ENCODE measurements at regions not wholly inside any gene's neighbourhood (a gene's known extent, or its start where the extent isn't known, plus 50 kb on each side); places are given as distances from the start of the nearest gene placed in this dataset.

GRCh38 chr12:114794049-114794558 lies 110.1 kb upstream of the TBX3 start:
- no peaks in the 10 kb centered on the region for H3K79me2 ChIP-seq (ENCODE audit: control insufficient read depth, insufficient read depth, low read length)
- H3K27ac ChIP-seq (ENCODE audit: insufficient read depth, low read depth, low read length), result no peak overlapping the region
- H3K9me3 ChIP-seq (replicated peaks; ENCODE audit: control insufficient read depth, insufficient read depth, low read length), result no peaks in the 10 kb centered on the region
- no peak overlapping the region for H3K9ac ChIP-seq (replicated peaks; ENCODE audit: extremely low read depth, insufficient read depth, low read length)
- no peak overlapping the region for H3K4me3 ChIP-seq (replicated peaks in 1 of 3; ENCODE audit: insufficient read depth in 1 of 3, low read depth in 1 of 3, low read length in 3 of 3)
- H4K20me1 ChIP-seq (replicated peaks; ENCODE audit: control insufficient read depth, extremely low read depth, insufficient read depth, low read length), result no peaks in the 10 kb centered on the region
- ChIA-PET CTCF (no interaction called here), POLR2A (no interaction called here)
- DNase-seq (ENCODE audit: low read depth, low spot score) (no peak), FAIRE-seq (no peak)
- intact Hi-C loops (cut with micrococcal nuclease) (no loop called here), dilution Hi-C loops (cut with MboI; ENCODE audit: extremely low pct_ligation_motif_present, low sequenced_read_pairs) (no loop called here)
- H3K36me3 ChIP-seq (ENCODE audit: control insufficient read depth in 2 of 2, extremely low read depth in 1 of 2, insufficient read depth in 2 of 2, low read length in 2 of 2), result no peaks in the 10 kb centered on the region
- H3K4me2 ChIP-seq (ENCODE audit: insufficient read depth, low read length), result no peak overlapping the region
- no peak for TF ChIP-seq GATA2 (IDR thresholded peaks at IDR 0.05; ENCODE audit: insufficient read depth, insufficient read length, low read depth, low read length)
- no peaks in the 10 kb centered on the region for H3K9me1 ChIP-seq (replicated peaks; ENCODE audit: control insufficient read depth, extremely low read depth, insufficient read depth, low read length)
- H2AFZ ChIP-seq (ENCODE audit: low read depth, low read length), result no peak overlapping the region
- H3K27me3 ChIP-seq (ENCODE audit: control insufficient read depth in 2 of 2, insufficient read depth in 2 of 2, low read length in 2 of 2), result no peaks in the 10 kb centered on the region
- no TSS peak for BruUV-seq (replicated peaks)
- H3K4me1 ChIP-seq (ENCODE audit: control insufficient read depth, extremely low read depth, insufficient read depth, low read length), result no peaks in the 10 kb centered on the region

GRCh38 chr12:114790276-114790675 lies 106.3 kb upstream of the TBX3 start:
- POLR2A ChIA-PET, result no interaction called here
- no peaks in the 10 kb centered on the region for H3K9me3 ChIP-seq (replicated peaks; ENCODE audit: control insufficient read depth, insufficient read depth, low read length)
- no peak for FAIRE-seq
- dilution Hi-C loops (cut with MboI; ENCODE audit: extremely low pct_ligation_motif_present, low sequenced_read_pairs), result no loop called here
- H2AFZ ChIP-seq (ENCODE audit: low read depth, low read length), result no peak overlapping the region
- H3K79me2 ChIP-seq (ENCODE audit: control insufficient read depth, insufficient read depth, low read length), result no peaks in the 10 kb centered on the region
- H3K4me2 ChIP-seq (ENCODE audit: insufficient read depth, low read length), result no peak overlapping the region
- H3K27ac ChIP-seq (ENCODE audit: insufficient read depth, low read depth, low read length), result no peak overlapping the region
- no peaks in the 10 kb centered on the region for H3K36me3 ChIP-seq (ENCODE audit: control insufficient read depth in 2 of 2, extremely low read depth in 1 of 2, insufficient read depth in 2 of 2, low read length in 2 of 2)
- no peaks in the 10 kb centered on the region for H4K20me1 ChIP-seq (replicated peaks; ENCODE audit: control insufficient read depth, extremely low read depth, insufficient read depth, low read length)
- no peak for TF ChIP-seq EZH2 (IDR thresholded peaks at IDR 0.05; ENCODE audit: borderline replicate concordance, low read depth, low read length, severe bottlenecking)
- no peak for TF ChIP-seq MYC (IDR thresholded peaks at IDR 0.05; ENCODE audit: low read depth, low read length)
- TF ChIP-seq JUN (IDR thresholded peaks at IDR 0.05; ENCODE audit: borderline replicate concordance, insufficient read depth, insufficient read length, low read depth), result no peak
- TF ChIP-seq GATA2 (IDR thresholded peaks at IDR 0.05; ENCODE audit: insufficient read depth, insufficient read length, low read depth, low read length), result no peak
- TF ChIP-seq POLR2AphosphoS5 (IDR thresholded peaks at IDR 0.05; ENCODE audit: insufficient read depth, low read depth, low read length), result no peak
- no peak for TF ChIP-seq POLR2A (IDR thresholded peaks at IDR 0.05; ENCODE audit: low read depth, low read length)
- TF ChIP-seq FOS (IDR thresholded peaks at IDR 0.05; ENCODE audit: borderline replicate concordance, insufficient read depth, low read length), result no peak
- no peak for TF ChIP-seq CTCF (IDR thresholded peaks at IDR 0.05; ENCODE audit: extremely low read depth in 1 of 2, insufficient read depth in 1 of 2, low read depth in 1 of 2, low read length in 2 of 2)
- intact Hi-C loops (cut with micrococcal nuclease), result no loop called here
- no peaks in the 10 kb centered on the region for H3K4me1 ChIP-seq (ENCODE audit: control insufficient read depth, extremely low read depth, insufficient read depth, low read length)
- CTCF ChIA-PET, result no interaction called here
- no peak overlapping the region for H3K9ac ChIP-seq (replicated peaks; ENCODE audit: extremely low read depth, insufficient read depth, low read length)
- no peak overlapping the region for H3K4me3 ChIP-seq (replicated peaks in 1 of 3; ENCODE audit: insufficient read depth in 1 of 3, low read depth in 1 of 3, low read length in 3 of 3)
- no peak for DNase-seq (ENCODE audit: low read depth, low spot score)
- no peaks in the 10 kb centered on the region for H3K9me1 ChIP-seq (replicated peaks; ENCODE audit: control insufficient read depth, extremely low read depth, insufficient read depth, low read length)
- BruUV-seq (replicated peaks), result no TSS peak
- H3K27me3 ChIP-seq (ENCODE audit: control insufficient read depth in 2 of 2, insufficient read depth in 2 of 2, low read length in 2 of 2), result no peaks in the 10 kb centered on the region

Measured in endothelial cell of umbilical vein (primary cell).